GM19463 (cell line): ENCODE measurements at regions not wholly inside any gene's neighbourhood (a gene's known extent, or its start where the extent isn't known, plus 50 kb on each side); places are given as distances from the start of the nearest gene placed in this dataset.
"Not testable (repeated sequence)": the region's sequence is repeated elsewhere in the genome, so short reads cannot be mapped to it uniquely, and the experiment has no call there.

Experiments used
- ATAC-seq: cut with Tn5 transposase; IDR thresholded peaks from one replicate; pipeline ENCODE4 v1.9.1; 2021; ENCODE audit warnings: mild to moderate bottlenecking, moderate library complexity; ENCODE audit not compliant: unreplicated experiment

- ATAC-seq, result not testable (repeated sequence)
These were observed 122.1 kb downstream of the SPAG6 start for GRCh38 chr10:22467393-22467792.

DNA sequence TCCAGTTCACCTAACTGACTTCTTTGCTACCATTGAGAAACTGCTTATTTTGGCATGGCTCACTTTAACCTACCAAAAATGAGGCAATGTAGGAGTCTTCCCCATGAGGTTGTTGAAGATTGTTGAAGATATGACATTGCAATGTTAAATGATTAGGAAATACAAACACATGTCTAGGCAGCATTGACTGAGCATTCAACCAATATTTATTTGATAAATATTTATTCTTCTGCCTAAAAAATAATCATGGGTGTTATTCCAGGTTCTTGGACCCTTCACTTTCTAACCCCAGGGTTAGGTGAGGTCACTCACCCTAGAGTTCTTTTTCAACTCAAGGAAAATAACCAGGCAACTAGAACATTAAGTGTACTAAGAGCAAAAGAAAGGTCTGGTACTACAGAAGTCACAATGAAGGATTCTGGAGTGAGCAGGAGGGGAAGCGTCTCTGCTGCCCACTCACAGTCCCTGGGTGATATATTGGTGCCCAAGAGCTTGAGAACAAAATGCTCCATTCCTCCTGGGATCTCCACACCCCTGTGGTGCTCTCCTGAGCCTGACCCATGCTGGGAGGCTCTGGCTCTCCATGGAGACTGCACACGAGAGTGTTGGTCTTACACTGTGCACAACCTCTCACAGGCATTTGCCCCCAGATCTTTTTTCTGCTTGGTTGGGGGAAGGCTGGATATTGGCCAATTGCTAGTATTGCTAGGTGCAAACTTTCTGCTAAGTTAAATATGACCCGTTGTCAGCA lies 123.4 kb downstream of the SPAG6 start:
- ATAC-seq, result no peak

DNA sequence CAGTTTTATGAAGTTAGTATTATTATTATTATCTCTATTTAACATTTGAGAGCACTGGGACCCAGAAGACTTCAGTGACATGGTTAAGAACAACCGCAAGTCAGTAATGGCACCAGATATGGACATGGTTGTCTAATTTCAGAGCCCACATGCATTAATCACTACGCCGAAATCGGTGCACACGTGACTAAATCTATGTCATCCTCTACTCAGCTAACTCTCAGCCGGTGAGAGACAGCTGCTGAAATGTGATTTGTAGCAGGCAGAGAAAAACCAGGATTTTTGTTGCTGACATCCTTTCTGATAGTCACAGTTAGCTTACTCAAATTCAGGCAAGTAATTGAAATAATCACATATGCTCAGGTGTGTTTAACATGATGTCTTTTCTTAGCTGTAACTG lies 127.7 kb downstream of the SPAG6 start:
- no peak for ATAC-seq

GRCh38 chr10:22473459-22473858 lies 128.2 kb downstream of the SPAG6 start:
- ATAC-seq, result no peak

GRCh38 chr10:22475651-22476600 lies 130.6 kb downstream of the SPAG6 start:
- peak; percentile 51 for ATAC-seq

DNA sequence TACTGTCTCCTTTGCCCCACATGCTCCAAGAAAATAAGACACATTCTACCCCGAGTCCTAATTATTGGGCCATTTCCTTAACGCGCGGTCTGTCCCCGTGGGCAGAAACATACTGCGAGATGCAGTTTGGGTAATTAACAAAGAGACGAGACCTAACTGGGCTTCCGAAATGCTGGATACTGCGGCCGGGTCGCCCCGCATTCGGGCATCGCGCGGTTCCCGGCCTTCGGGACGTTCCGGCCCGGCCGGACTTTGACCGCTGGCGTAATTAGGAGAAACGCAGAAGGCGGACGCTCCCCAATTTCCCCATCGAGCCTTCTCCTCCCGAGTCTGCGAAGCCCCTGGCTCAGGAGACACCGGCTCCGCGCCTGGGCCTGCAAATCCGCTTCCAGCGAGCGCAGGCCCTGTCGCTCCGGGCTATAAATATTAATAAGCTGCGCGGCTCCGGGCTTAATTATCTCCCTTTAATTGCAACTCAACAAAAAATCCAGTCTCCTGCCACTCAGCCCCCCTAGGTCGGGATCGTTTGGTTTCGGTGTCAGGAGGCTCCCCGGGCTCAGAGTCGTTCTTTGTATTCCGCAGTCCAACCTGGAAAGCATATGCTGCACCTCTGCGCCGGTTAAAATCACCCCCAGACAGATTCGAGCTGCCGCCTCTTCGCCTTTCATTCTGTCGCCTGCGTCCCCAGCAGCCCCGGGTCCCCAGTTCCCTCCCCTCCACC lies 131.5 kb downstream of the SPAG6 start:
- no peak for ATAC-seq

- no peak for ATAC-seq
These were observed 132.3 kb downstream of the SPAG6 start for GRCh38 chr10:22477334-22478287.

DNA sequence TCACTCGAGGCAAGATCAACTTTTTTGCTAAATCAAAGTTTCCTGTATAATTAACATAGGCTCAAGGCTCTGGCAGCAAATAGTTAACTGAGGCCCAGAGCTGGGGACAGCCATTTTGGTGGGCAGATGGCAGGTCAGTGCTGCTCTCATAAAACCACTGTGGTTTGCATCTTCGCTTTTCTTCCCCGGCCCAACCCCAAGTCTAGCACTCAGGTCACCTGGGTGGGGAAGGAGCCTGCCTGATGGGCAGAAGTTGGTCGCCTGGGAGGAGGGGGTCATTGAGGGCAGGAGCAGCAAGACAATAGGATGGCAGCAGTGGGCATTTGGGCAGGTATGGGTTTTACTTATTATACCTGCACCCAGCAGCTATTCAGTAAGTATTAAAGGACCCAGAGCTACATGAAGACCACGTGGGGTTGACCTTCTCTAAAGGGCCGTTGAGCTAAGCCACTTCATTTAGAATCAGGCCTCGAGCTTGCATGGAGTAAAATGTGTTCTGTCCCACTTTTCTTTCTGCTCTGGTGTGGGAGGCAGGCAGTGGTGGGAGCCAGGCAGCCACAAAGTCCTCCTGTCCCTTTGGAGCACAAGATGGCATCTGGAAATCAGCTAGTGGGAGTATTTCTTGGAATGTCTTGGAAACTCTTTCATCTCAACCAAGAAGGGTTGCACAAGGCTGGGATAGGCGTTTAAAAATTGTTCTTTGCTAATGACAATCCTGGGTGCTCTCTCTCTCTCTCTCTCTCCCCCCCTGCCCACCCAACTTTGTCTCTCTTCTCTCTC lies 133.4 kb downstream of the SPAG6 start:
- no peak for ATAC-seq

GRCh38 chr10:22479419-22479818 lies 134.1 kb downstream of the SPAG6 start:
- ATAC-seq, result no peak

GRCh38 chr10:22481106-22481505 lies 135.8 kb downstream of the SPAG6 start:
- ATAC-seq, result no peak

DNA sequence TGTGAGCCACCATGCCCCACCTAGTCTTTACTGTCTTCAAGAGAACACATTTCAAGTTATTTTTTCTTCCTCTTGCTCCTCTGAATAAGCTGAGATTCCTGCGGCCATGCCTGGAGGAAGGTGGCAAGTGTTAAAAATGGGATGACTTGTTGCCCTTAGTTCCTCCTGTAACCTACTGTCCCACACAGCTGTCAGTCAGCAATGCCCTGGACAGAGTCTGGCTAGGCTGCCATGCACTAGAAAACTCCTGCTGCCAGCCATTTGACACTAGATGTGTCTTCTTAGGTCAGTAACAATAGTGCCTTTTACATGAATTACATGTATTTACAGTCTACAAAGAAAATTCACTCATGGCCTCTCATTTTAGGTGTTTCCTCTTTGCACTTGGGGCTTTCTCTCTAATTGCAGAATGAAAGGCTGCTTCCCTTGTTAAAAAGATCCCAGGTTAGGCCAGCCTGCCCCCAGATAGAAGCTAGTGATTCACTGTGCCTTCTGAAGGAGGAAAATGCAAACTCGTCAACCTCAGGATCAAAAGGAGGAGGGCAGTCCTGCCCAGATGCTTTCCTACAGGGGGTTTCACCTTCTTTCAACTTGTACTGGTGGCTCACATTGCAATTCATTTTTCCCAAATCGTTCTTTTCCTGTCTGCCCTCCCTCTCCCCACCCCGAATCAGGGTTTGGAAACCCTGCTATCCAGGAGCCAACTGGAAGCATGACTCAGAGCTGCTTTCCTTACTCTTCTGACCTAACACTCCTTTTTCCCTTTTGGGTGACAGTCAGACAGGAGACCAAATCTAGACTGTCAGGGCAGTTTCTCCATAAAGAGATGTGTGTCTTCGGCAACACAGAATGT lies 136.6 kb downstream of the SPAG6 start:
- no peak for ATAC-seq

DNA sequence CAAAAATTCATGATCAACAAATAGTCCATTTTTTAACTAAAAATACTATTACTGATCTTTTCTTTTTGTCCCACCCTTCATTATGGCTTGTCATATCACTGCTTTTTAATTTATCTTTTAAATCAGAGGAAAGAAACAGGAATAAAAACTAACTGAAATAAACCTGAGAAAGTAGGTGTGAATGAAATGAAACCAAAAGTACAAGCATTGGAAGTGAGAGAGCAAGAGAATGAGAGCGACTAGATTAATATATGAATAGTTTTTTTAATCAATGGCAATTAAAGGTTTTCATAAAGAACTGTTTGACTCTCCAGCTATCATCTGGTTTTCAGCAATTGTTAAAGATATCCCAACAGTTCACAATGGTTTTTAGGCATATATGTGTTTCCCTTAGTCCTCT lies 137.8 kb downstream of the SPAG6 start:
- no peak for ATAC-seq
